ENCODE measurements at regions not wholly inside any gene's neighbourhood (a gene's known extent, or its start where the extent isn't known, plus 50 kb on each side); places are given as distances from the start of the nearest gene placed in this dataset.

DNA sequence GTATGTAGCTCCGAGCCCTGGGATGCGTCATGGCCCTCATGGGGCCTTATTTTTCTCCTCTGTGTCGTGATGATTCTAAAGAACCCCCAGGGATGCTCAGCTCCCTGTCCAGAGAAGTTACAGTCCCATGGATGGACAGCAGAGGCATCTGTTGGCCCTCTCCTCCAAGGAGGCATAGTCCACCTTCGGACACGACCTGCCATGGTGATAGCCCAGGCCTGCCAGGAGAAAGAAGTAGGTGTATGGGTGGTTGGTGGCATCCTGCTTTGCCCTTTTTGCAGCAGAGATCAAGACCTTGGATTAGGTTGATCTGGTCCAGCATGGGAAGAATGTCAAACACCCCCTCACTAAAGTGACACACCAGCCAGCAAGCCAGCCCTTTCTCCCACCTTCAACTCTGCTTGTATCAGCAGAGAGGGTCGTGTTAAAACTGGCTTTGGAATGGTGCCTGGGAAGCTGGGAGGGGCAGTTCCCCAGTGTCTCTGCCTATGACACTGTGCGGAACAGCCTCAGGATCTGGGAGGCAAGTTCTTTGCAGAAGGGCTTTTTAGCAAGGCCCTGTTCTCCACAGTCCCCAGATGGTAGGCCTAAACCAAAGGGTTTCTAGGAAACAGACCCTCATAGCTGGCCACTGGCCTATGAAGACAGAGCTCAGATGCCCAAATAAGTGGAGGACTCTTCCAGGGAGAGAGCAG lies 259.9 kb upstream of the RPL38 start:
- no peaks in the 10 kb centered on the region for H3K27me3 ChIP-seq (ENCODE audit: control insufficient read depth in 1 of 2, insufficient read depth in 2 of 2, low read length in 2 of 2)

DNA sequence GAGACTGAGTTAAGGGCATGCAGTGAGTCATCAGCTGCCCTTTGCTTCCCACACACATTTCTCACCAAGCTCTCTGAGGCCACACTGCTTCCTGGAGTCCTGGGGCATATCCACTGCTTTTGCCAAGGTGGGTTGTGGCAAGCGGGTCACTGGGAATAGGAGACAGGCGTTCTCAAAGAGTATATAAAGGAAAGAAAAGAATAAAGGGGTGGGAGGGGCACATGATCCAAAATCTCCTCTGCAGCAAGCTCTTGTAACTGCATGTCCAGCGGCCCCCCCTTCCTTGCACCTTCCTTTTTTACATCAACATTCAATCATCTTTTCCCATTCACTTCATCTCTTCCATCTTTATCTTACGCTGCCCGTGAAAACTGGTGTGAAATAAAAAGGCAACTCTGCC lies 259.1 kb upstream of the RPL38 start:
- Histone ChIP-seq H3K4me1 (ENCODE audit: control insufficient read depth in 2 of 2, insufficient read depth in 2 of 2, low read length in 1 of 2) (no peaks in the 10 kb centered on the region), H3K27me3 (ENCODE audit: control insufficient read depth in 1 of 2, insufficient read depth in 2 of 2, low read length in 2 of 2) (no peaks in the 10 kb centered on the region), H3K9me3 (ENCODE audit: control insufficient read depth in 2 of 2, insufficient read depth in 1 of 2, low read depth in 1 of 2, low read length in 1 of 2) (no peaks in the 10 kb centered on the region)

More for the DNA sequence above, 259.9 kb upstream of the RPL38 start:
- Histone ChIP-seq H3K36me3 (ENCODE audit: control insufficient read depth in 2 of 2, insufficient read depth in 2 of 2, low read length in 1 of 2) (no peaks in the 10 kb centered on the region), H3K4me1 (ENCODE audit: control insufficient read depth in 2 of 2, insufficient read depth in 2 of 2, low read length in 1 of 2) (no peaks in the 10 kb centered on the region), H3K4me3 (ENCODE audit: low read depth in 1 of 2, low read length in 2 of 2) (no peak overlapping the region), H3K9me3 (ENCODE audit: control insufficient read depth in 2 of 2, insufficient read depth in 1 of 2, low read depth in 1 of 2, low read length in 1 of 2) (no peaks in the 10 kb centered on the region), H3K27ac (ENCODE audit: low read depth in 2 of 2, low read length in 1 of 2) (no peak overlapping the region)
- WGBS, 2 donors: 67 to 68% methylated on average over 7 of the region's 7 CpGs

DNA sequence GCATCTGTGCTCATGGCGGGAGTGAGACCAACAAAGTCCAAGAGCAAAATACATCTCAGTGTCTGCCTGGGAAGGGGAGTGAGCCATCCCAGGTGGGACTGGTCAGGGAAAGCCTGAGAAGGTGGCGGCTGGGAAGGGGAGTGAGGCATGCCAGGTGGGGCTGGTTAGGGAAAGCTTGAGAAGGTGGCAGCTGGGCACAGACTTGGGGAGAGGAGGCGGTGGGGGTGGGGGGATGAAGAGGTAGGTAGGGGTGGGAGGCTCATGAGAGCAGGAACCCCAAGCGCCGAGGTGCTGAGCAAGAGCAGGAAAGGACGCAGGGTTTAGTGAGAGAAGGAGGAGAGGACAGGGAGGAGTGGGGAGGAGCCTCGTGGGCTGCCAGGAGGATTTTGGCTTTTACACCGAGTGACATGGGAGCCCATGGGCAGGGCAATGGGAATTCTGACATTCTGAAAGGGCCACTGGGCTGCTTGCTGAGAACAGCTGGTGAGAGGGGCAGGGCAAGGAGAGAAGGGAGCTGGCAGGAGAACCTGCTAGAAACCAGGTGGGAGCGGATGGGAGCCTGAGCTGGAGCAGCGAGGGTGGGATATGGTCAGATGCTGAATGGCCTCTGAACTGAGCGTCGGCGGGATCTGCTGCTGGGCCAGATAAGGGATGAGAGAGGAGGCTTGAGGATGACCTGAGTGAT lies 256.1 kb upstream of the RPL38 start:
- H3K36me3 ChIP-seq (ENCODE audit: control insufficient read depth in 2 of 2, insufficient read depth in 2 of 2, low read length in 1 of 2): no peaks in the 10 kb centered on the region
- H3K4me3 ChIP-seq (ENCODE audit: low read depth in 1 of 2, low read length in 2 of 2): no peak overlapping the region
- H3K27me3 ChIP-seq (ENCODE audit: control insufficient read depth in 1 of 2, insufficient read depth in 2 of 2, low read length in 2 of 2): no peaks in the 10 kb centered on the region
- 81 to 86% methylated on average over 13 of the region's 13 CpGs for WGBS, 2 donors
- no peak overlapping the region for H3K27ac ChIP-seq (ENCODE audit: low read depth in 2 of 2, low read length in 1 of 2)
- H3K9me3 ChIP-seq (ENCODE audit: control insufficient read depth in 2 of 2, insufficient read depth in 1 of 2, low read depth in 1 of 2, low read length in 1 of 2): no peaks in the 10 kb centered on the region
- peaks cover 0 to under 1% of the 10 kb centered on the region in 2 donors for H3K4me1 ChIP-seq (ENCODE audit: control insufficient read depth in 2 of 2, insufficient read depth in 2 of 2, low read length in 1 of 2)

More for the DNA sequence above, 259.1 kb upstream of the RPL38 start:
- 89% methylated on average over 5 of the region's 5 CpGs for WGBS, 2 donors
- Histone ChIP-seq H3K36me3 (ENCODE audit: control insufficient read depth in 2 of 2, insufficient read depth in 2 of 2, low read length in 1 of 2) (no peaks in the 10 kb centered on the region), H3K4me3 (ENCODE audit: low read depth in 1 of 2, low read length in 2 of 2) (no peak overlapping the region), H3K27ac (ENCODE audit: low read depth in 2 of 2, low read length in 1 of 2) (no peak overlapping the region)

DNA sequence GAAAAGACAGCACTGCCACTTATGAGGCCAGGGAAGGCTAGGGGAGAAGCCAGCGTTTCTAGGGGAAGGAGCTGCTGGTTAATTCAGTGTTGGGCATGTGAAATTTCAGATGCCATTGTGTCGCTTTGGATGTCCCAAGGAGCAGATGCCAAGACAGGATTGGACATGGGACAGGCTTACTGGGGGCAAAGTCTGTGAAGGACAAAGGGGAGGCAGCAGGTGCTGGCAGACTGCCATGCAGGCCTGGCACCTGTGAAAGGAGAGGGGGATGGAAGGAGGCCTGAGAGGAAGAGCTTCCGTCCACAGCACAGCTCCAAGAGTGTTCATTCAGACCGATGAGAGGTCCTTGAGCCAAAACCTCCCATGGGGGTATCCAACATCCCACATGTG lies 255.5 kb upstream of the RPL38 start:
- WGBS, 2 donors: 86 to 87% methylated on average over 4 of the region's 4 CpGs
- H3K27ac ChIP-seq (ENCODE audit: low read depth in 2 of 2, low read length in 1 of 2): no peak overlapping the region
- H3K4me1 ChIP-seq (ENCODE audit: control insufficient read depth in 2 of 2, insufficient read depth in 2 of 2, low read length in 1 of 2): peaks cover 0 to 5% of the 10 kb centered on the region in 2 donors
- H3K36me3 ChIP-seq (ENCODE audit: control insufficient read depth in 2 of 2, insufficient read depth in 2 of 2, low read length in 1 of 2): no peaks in the 10 kb centered on the region
- peaks cover 0 to 3% of the 10 kb centered on the region in 2 donors for H3K27me3 ChIP-seq (ENCODE audit: control insufficient read depth in 1 of 2, insufficient read depth in 2 of 2, low read length in 2 of 2)
- H3K4me3 ChIP-seq (ENCODE audit: low read depth in 1 of 2, low read length in 2 of 2): no peak overlapping the region
- H3K9me3 ChIP-seq (ENCODE audit: control insufficient read depth in 2 of 2, insufficient read depth in 1 of 2, low read depth in 1 of 2, low read length in 1 of 2): no peaks in the 10 kb centered on the region

DNA sequence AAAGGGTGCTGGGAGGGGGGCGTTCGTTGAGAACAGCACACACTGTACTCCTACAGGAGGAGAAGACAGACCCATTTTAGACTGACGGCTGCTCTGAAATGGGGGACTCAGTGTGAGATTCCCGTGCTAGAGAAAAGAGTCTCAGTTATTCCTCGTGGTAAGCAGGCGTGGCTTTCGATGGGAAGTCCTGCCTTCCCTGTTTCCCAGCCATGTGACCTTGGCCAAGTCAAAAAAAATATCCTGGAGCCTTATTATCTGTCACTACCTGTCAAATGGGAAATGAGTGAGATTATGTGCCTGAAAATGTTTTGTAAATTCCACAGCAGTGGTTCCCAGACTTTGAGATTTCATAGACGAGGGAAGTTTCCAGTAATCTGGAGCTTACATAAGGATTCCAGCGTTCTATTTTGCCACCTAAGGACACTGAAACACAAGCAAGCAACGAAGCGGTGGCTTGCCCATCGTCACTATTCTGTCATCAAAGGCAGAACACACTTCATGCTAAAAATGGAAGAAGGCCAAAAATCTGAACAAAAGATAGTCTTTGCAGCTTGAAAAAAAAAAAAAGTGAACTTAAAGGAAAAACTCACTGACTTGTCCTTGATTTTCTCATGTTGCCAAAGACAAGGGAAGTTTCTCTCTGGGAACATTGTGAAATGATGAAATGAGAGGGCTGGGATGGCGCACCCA lies 253.4 kb upstream of the RPL38 start:
- Histone ChIP-seq H3K27me3 (ENCODE audit: control insufficient read depth in 1 of 2, insufficient read depth in 2 of 2, low read length in 2 of 2) (peaks cover 0 to 4% of the 10 kb centered on the region in 2 donors), H3K4me1 (ENCODE audit: control insufficient read depth in 2 of 2, insufficient read depth in 2 of 2, low read length in 1 of 2) (peaks cover 0 to 13% of the 10 kb centered on the region in 2 donors), H3K27ac (ENCODE audit: low read depth in 2 of 2, low read length in 1 of 2) (no peak overlapping the region), H3K4me3 (ENCODE audit: low read depth in 1 of 2, low read length in 2 of 2) (no peak overlapping the region), H3K9me3 (ENCODE audit: control insufficient read depth in 2 of 2, insufficient read depth in 1 of 2, low read depth in 1 of 2, low read length in 1 of 2) (no peaks in the 10 kb centered on the region), H3K36me3 (ENCODE audit: control insufficient read depth in 2 of 2, insufficient read depth in 2 of 2, low read length in 1 of 2) (no peaks in the 10 kb centered on the region)
- 58 to 62% methylated on average over 13 of the region's 13 CpGs for WGBS, 2 donors

DNA sequence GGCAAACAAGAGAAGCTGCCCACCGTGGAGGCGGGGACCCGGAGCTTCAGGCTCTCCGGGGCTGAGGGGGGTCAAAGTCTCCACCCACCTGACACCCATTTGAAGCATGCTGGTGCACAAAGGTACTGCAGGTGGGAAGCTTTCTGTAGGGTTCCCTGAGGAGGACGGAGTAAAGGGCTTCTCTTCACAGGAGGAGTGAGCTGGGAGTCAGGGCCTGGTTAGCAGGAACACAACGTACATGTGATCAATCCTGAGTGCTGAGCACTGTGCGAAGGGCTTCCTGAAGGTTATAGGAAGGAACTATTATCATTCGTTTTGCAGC lies 252.9 kb upstream of the RPL38 start:
- H3K27me3 ChIP-seq (ENCODE audit: control insufficient read depth in 1 of 2, insufficient read depth in 2 of 2, low read length in 2 of 2): peaks cover 0 to 4% of the 10 kb centered on the region in 2 donors
- H3K27ac ChIP-seq (ENCODE audit: low read depth in 2 of 2, low read length in 1 of 2): no peak overlapping the region
- peaks cover 0 to 14% of the 10 kb centered on the region in 2 donors for H3K4me1 ChIP-seq (ENCODE audit: control insufficient read depth in 2 of 2, insufficient read depth in 2 of 2, low read length in 1 of 2)
- H3K9me3 ChIP-seq (ENCODE audit: control insufficient read depth in 2 of 2, insufficient read depth in 1 of 2, low read depth in 1 of 2, low read length in 1 of 2): no peaks in the 10 kb centered on the region
- no peak overlapping the region for H3K4me3 ChIP-seq (ENCODE audit: low read depth in 1 of 2, low read length in 2 of 2)
- H3K36me3 ChIP-seq (ENCODE audit: control insufficient read depth in 2 of 2, insufficient read depth in 2 of 2, low read length in 1 of 2): no peaks in the 10 kb centered on the region
- WGBS, 2 donors: 64 to 66% methylated on average over 8 of the region's 8 CpGs

DNA sequence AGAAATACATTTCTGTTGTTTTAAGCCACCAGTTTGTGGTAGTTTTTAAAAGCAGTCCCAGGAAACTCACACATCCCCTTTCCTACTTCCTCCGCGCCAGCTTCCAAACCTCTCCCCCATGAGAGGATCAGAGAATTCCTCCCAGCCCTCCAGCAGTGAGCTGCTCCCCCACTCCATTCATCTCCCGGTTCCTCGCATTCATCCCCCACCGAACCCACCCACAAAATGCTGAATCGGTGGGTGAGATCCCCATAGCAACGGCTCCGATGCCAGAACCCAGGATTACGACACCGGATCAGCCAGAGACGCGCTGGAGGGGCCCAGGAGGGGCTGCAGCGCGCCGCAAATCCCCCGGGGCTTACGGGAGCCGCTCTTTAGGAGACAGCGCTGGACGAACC lies 251.4 kb upstream of the RPL38 start:
- Histone ChIP-seq H3K4me1 (ENCODE audit: control insufficient read depth in 2 of 2, insufficient read depth in 2 of 2, low read length in 1 of 2) (peaks cover 0 to 23% of the 10 kb centered on the region in 2 donors), H3K27ac (ENCODE audit: low read depth in 2 of 2, low read length in 1 of 2) (no peak overlapping the region), H3K9me3 (ENCODE audit: control insufficient read depth in 2 of 2, insufficient read depth in 1 of 2, low read depth in 1 of 2, low read length in 1 of 2) (no peaks in the 10 kb centered on the region), H3K36me3 (ENCODE audit: control insufficient read depth in 2 of 2, insufficient read depth in 2 of 2, low read length in 1 of 2) (no peaks in the 10 kb centered on the region), H3K27me3 (ENCODE audit: control insufficient read depth in 1 of 2, insufficient read depth in 2 of 2, low read length in 2 of 2) (peaks cover 0 to 4% of the 10 kb centered on the region in 2 donors), H3K4me3 (ENCODE audit: low read depth in 1 of 2, low read length in 2 of 2) (no peak overlapping the region)
- WGBS, 2 donors: 11 to 13% methylated on average over 20 of the region's 20 CpGs

DNA sequence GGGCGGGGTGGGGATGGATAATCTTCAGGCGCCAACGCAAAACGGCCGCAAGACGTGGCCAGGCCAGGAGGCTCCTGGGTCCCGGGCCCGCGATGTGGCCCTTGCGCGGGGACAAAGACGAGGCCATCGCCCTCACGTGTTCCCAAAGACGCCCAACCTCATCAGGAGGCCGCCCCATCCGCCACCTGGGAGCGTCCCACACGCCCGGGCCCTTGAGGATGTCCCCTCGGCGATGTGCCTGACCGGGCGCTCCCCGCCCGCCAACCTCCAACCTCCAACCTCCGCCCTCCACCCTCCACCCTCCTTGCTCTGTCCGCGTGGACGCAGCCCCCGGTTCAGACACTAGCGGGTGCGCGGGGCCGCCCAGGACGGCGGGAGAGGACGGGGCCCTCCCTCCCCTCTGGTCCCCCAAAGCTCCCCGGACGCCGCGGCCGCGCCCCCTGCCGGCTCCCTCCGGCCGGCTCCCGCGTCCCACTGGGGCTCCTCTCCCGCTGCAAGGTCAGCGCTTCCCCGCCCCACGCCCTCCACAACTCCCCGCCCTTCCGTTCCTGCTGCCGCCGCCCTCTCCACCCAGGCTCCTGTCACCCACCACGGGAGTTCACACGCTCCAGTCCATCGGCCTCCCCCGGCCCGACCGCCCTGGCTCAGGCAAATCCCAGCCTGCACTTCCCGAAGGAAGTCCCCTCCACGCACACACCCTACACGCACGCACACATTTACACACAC lies 250.8 kb upstream of the RPL38 start:
- Histone ChIP-seq H3K36me3 (ENCODE audit: control insufficient read depth in 2 of 2, insufficient read depth in 2 of 2, low read length in 1 of 2) (no peaks in the 10 kb centered on the region), H3K27ac (ENCODE audit: low read depth in 2 of 2, low read length in 1 of 2) (no peak overlapping the region), H3K9me3 (ENCODE audit: control insufficient read depth in 2 of 2, insufficient read depth in 1 of 2, low read depth in 1 of 2, low read length in 1 of 2) (no peaks in the 10 kb centered on the region), H3K4me3 (ENCODE audit: low read depth in 1 of 2, low read length in 2 of 2) (peak overlapping the region; percentile 14 to 26), H3K27me3 (ENCODE audit: control insufficient read depth in 1 of 2, insufficient read depth in 2 of 2, low read length in 2 of 2) (peaks cover 0 to 4% of the 10 kb centered on the region in 2 donors), H3K4me1 (ENCODE audit: control insufficient read depth in 2 of 2, insufficient read depth in 2 of 2, low read length in 1 of 2) (peaks cover 0 to 28% of the 10 kb centered on the region in 2 donors)
- WGBS, 2 donors: 2% methylated on average over 46 to 67 of the region's 67 CpGs

DNA sequence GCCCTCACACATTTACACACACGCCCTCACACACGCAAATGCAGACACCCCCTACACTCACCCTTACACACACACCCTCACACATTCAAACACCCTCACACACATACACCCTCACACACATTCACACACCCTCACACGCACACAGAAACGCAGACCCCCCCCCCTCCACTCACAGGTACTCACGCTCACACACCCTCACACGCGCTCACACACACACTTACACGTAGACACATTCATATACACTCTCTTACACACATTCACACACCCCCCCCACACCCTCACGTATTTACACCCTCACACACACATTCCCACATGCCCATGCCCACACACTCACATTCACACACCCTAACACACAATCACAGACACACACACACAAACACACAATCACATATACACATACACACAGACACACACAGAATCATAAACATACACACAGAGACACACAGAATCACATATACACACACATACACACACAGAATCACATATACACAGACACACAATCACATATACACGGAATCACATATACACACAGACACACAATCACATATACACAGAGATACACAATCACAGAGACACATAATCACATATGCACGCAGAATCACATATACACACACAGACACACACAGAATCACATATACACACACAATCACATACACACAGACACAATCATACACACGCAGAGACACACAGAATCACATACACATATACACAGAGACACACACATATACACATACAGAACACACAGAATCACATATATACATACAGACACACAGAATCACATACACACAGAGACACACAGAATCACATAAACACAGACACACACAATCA lies 250.1 kb upstream of the RPL38 start:
- 65% methylated on average over 12 of the region's 12 CpGs for WGBS, 2 donors
- H3K27ac ChIP-seq (ENCODE audit: low read depth in 2 of 2, low read length in 1 of 2): no peak overlapping the region
- H3K4me1 ChIP-seq (ENCODE audit: control insufficient read depth in 2 of 2, insufficient read depth in 2 of 2, low read length in 1 of 2): peaks cover 0 to 28% of the 10 kb centered on the region in 2 donors
- H3K36me3 ChIP-seq (ENCODE audit: control insufficient read depth in 2 of 2, insufficient read depth in 2 of 2, low read length in 1 of 2): no peaks in the 10 kb centered on the region
- H3K27me3 ChIP-seq (ENCODE audit: control insufficient read depth in 1 of 2, insufficient read depth in 2 of 2, low read length in 2 of 2): peaks cover 0 to 4% of the 10 kb centered on the region in 2 donors
- H3K4me3 ChIP-seq (ENCODE audit: low read depth in 1 of 2, low read length in 2 of 2): no peak overlapping the region
- no peaks in the 10 kb centered on the region for H3K9me3 ChIP-seq (ENCODE audit: control insufficient read depth in 2 of 2, insufficient read depth in 1 of 2, low read depth in 1 of 2, low read length in 1 of 2)

Data from esophagus (tissue), 2 donors.